ENCODE measurements at regions not wholly inside any gene's neighbourhood (a gene's known extent, or its start where the extent isn't known, plus 50 kb on each side); places are given as distances from the start of the nearest gene placed in this dataset.

GRCh38 chr2:14148216-14148615 lies 484.3 kb upstream of the LRATD1 start:
- no peak for TF ChIP-seq CTCF (IDR thresholded peaks at IDR 0.05; ENCODE audit: insufficient read depth, low read length)
- TF ChIP-seq POLR2AphosphoS5 (IDR thresholded peaks at IDR 0.05; ENCODE audit: low read depth): no peak
- no peak for TF ChIP-seq GABPA (IDR thresholded peaks at IDR 0.05; ENCODE audit: low read depth)
- no peak for TF ChIP-seq REST (IDR thresholded peaks at IDR 0.05; ENCODE audit: insufficient replicate concordance, low read depth)
- TF ChIP-seq SPI1 (IDR thresholded peaks at IDR 0.05; ENCODE audit: borderline replicate concordance, low read depth): no peak
